WTC11 (cell line): ENCODE measurements at regions not wholly inside any gene's neighbourhood (a gene's known extent, or its start where the extent isn't known, plus 50 kb on each side); places are given as distances from the start of the nearest gene placed in this dataset.

Experiments used
- ATAC-seq: fragments of 200-7000 bp; cut with Tn5 transposase; 2 replicates; pipeline ENCODE4 v1.10.0; 2021; ENCODE audit warnings: mild to moderate bottlenecking, moderate library complexity
- CTCF ChIA-PET: fragments of 300-600 bp; sonication (Branson Sonifier 250); formaldehyde crosslinking; loops from one replicate; lab custom pipeline; 2021; ENCODE audit warnings: antibody characterized with exemption; lab: Charles Lee
- POLR2A ChIA-PET: fragments of 350-600 bp; sonication (Branson Sonifier 250); formaldehyde crosslinking; loops from one replicate; lab custom pipeline; 2021; ENCODE audit warnings: antibody characterized with exemption; lab: Charles Lee
- DNase-seq: peaks from one replicate; pipeline ENCODE4 v3.0.0; 2021; ENCODE audit warnings: low spot score
- H3K27ac Mint-ChIP-seq: 2 replicates; pipeline ENCODE4 v1.8.0; 2021; ENCODE audit warnings: mixed read lengths
- H3K27me3 Mint-ChIP-seq: 2 replicates; pipeline ENCODE4 v1.8.0; 2021; ENCODE audit warnings: low read depth, mild to moderate bottlenecking, moderate library complexity, mixed read lengths
- H3K36me3 Mint-ChIP-seq: 2 replicates; pipeline ENCODE4 v1.8.0; 2021; ENCODE audit warnings: mixed read lengths
- H3K4me1 Mint-ChIP-seq: 2 replicates; pipeline ENCODE4 v1.8.0; 2022; ENCODE audit warnings: mixed read lengths
- H3K4me3 Mint-ChIP-seq: 2 replicates; pipeline ENCODE4 v1.8.0; 2021; ENCODE audit warnings: mild to moderate bottlenecking, moderate library complexity, mixed read lengths
- H3K9me3 Mint-ChIP-seq: 2 replicates; pipeline ENCODE4 v1.8.0; 2021; ENCODE audit warnings: mixed read lengths
- AR ChIP-seq: fragments of 250-450 bp; sonication (Bioruptor Pico); IDR thresholded peaks from 2 replicates; pipeline ENCODE4 v1.9.0; 2021; ENCODE audit warnings: mild to moderate bottlenecking
- ATF3 ChIP-seq: sonication (generic); formaldehyde crosslinking; conservative IDR thresholded peaks from 2 replicates; pipeline ENCODE4 v1.8.1; 2022; ENCODE audit warnings: mild to moderate bottlenecking, missing genetic modification reagents
- CREB1 ChIP-seq: sonication (generic); formaldehyde crosslinking; IDR thresholded peaks from 2 replicates; pipeline ENCODE4 v1.8.0; 2023; ENCODE audit warnings: mild to moderate bottlenecking, missing genetic modification reagents
- CREM ChIP-seq: sonication (generic); formaldehyde crosslinking; IDR thresholded peaks from 2 replicates; pipeline ENCODE4 v1.8.1; 2022; ENCODE audit warnings: mild to moderate bottlenecking, missing genetic modification reagents, moderate library complexity
- ERG ChIP-seq: fragments of 250-450 bp; sonication (Bioruptor Pico); IDR thresholded peaks from 2 replicates; pipeline ENCODE4 v1.8.0; 2021; ENCODE audit warnings: mild to moderate bottlenecking
- ESRRA ChIP-seq: sonication (generic); formaldehyde crosslinking; IDR thresholded peaks from 2 replicates; pipeline ENCODE4 v1.8.1; 2022; ENCODE audit warnings: mild to moderate bottlenecking, missing genetic modification reagents, borderline replicate concordance
- HMGXB4 ChIP-seq: sonication (generic); formaldehyde crosslinking; IDR thresholded peaks from 2 replicates; pipeline ENCODE4 v1.8.1; 2023; ENCODE audit warnings: mild to moderate bottlenecking, moderate library complexity, missing genetic modification reagents
- NFYB ChIP-seq: sonication (generic); formaldehyde crosslinking; conservative IDR thresholded peaks from 2 replicates; pipeline ENCODE4 v1.8.0; 2022; ENCODE audit warnings: low read depth, missing genetic modification reagents
- NR3C1 ChIP-seq: sonication (generic); formaldehyde crosslinking; conservative IDR thresholded peaks from 2 replicates; pipeline ENCODE4 v1.8.1; 2023; ENCODE audit warnings: low read depth, mild to moderate bottlenecking, missing genetic modification reagents
- PRDM15 ChIP-seq: sonication (generic); formaldehyde crosslinking; IDR thresholded peaks from 2 replicates; pipeline ENCODE4 v1.8.0; 2022; ENCODE audit warnings: missing genetic modification reagents
- SMAD4 ChIP-seq: sonication (generic); formaldehyde crosslinking; IDR thresholded peaks from 2 replicates; pipeline ENCODE4 v1.8.0; 2022; ENCODE audit warnings: mild to moderate bottlenecking, missing genetic modification reagents
- SOX15 ChIP-seq: fragments of 250-450 bp; sonication (Bioruptor Pico); IDR thresholded peaks from 2 replicates; pipeline ENCODE4 v1.9.0; 2021; ENCODE audit warnings: mild to moderate bottlenecking
- SP1 ChIP-seq: sonication (generic); formaldehyde crosslinking; conservative IDR thresholded peaks from 2 replicates; pipeline ENCODE4 v1.8.1; 2022; ENCODE audit warnings: missing genetic modification reagents
- ZBTB43 ChIP-seq: sonication (generic); formaldehyde crosslinking; IDR thresholded peaks from 2 replicates; pipeline ENCODE4 v1.8.1; 2023; ENCODE audit warnings: mild to moderate bottlenecking, missing genetic modification reagents
- ZMAT4 ChIP-seq: fragments of 250-450 bp; sonication (Bioruptor Pico); IDR thresholded peaks from 2 replicates; pipeline ENCODE4 v1.9.0; 2021; ENCODE audit warnings: mild to moderate bottlenecking
- ZNF121 ChIP-seq: sonication (generic); formaldehyde crosslinking; IDR thresholded peaks from 2 replicates; pipeline ENCODE4 v1.8.0; 2023; ENCODE audit warnings: missing genetic modification reagents
- ZNF317 ChIP-seq: sonication (generic); formaldehyde crosslinking; IDR thresholded peaks from 2 replicates; pipeline ENCODE4 v1.8.1; 2023; ENCODE audit warnings: low read depth, mild to moderate bottlenecking, moderate library complexity, missing genetic modification reagents, borderline replicate concordance

- H3K27ac Mint-ChIP-seq, result no peak overlapping the region
- no peaks in the 10 kb centered on the region for H3K36me3 Mint-ChIP-seq
- ChIA-PET POLR2A (no interaction called here), CTCF (interaction anchor here (1.0 kb wide), 1 partner anchor 21 kb away, joined by 5 read pairs; no protein-coding TSS in a partner anchor)
- TF ChIP-seq SP1 (CRISPR knock-in tag) (no peak), ERG (no peak), NFYB (CRISPR knock-in tag) (no peak), ZNF121 (CRISPR knock-in tag) (no peak), AR (no peak), ATF3 (CRISPR knock-in tag) (no peak), ZMAT4 (no peak), ZNF317 (CRISPR knock-in tag) (no peak), NR3C1 (no peak), SMAD4 (no peak), CREM (CRISPR knock-in tag) (no peak), CREB1 (no peak), ZBTB43 (no peak), PRDM15 (CRISPR knock-in tag) (no peak)
- peaks cover 7% of the 10 kb centered on the region; the same call in 1 of the 2 replicates for H3K4me1 Mint-ChIP-seq
- DNase-seq (no peak), ATAC-seq (no peak)
- H3K27me3 Mint-ChIP-seq, result no peaks in the 10 kb centered on the region
- H3K4me3 Mint-ChIP-seq, result no peak overlapping the region
- peaks cover 17% of the 10 kb centered on the region for H3K9me3 Mint-ChIP-seq
Measured at GRCh38 chr21:41633627-41634026, 125.7 kb upstream of the TMPRSS2 start.

GRCh38 chr21:41632748-41633475 lies 125.0 kb upstream of the TMPRSS2 start:
- DNase-seq (no peak), ATAC-seq (no peak)
- Mint-ChIP-seq H3K4me3 (no peak overlapping the region), H3K9me3 (peaks cover 17% of the 10 kb centered on the region), H3K27me3 (no peaks in the 10 kb centered on the region), H3K36me3 (no peaks in the 10 kb centered on the region), H3K27ac (no peak overlapping the region), H3K4me1 (peaks cover 7% of the 10 kb centered on the region; the same call in 1 of the 2 replicates)
- POLR2A ChIA-PET, result no interaction called here
- CTCF ChIA-PET, result interaction anchor here (0.5 to 2.0 kb wide), 6 partner anchors 9 to 350 kb away, joined by 3 to 4 read pairs (median 3); no protein-coding TSS in a partner anchor
- TF ChIP-seq HMGXB4 (CRISPR knock-in tag), result no peak
- no peak for TF ChIP-seq SOX15 (CRISPR knock-in tag)
- TF ChIP-seq ESRRA, result no peak
